ENCODE measurements at regions not wholly inside any gene's neighbourhood (a gene's known extent, or its start where the extent isn't known, plus 50 kb on each side); places are given as distances from the start of the nearest gene placed in this dataset.

GRCh38 chr18:32621034-32621433, 150.4 kb upstream of the GAREM1 start:
- DNase-seq (ENCODE audit: low read depth), result no peak

GRCh38 chr18:32618546-32618945, 147.9 kb upstream of the GAREM1 start:
- no peak for DNase-seq (ENCODE audit: low read depth)

GRCh38 chr18:32613821-32614220, 143.1 kb upstream of the GAREM1 start:
- no peak for DNase-seq (ENCODE audit: low read depth)

- no peak for DNase-seq (ENCODE audit: low read depth)
These were observed 142.0 kb upstream of the GAREM1 start for GRCh38 chr18:32612651-32613050.

GRCh38 chr18:32610176-32610575, 139.5 kb upstream of the GAREM1 start:
- no peak for DNase-seq (ENCODE audit: low read depth)

- no peak for DNase-seq (ENCODE audit: low read depth)
These were observed 137.1 kb upstream of the GAREM1 start for GRCh38 chr18:32607816-32608215.

- no peak for DNase-seq (ENCODE audit: low read depth)
These were observed 127.5 kb upstream of the GAREM1 start for GRCh38 chr18:32598144-32598543.

- DNase-seq (ENCODE audit: low read depth), result no peak
These were observed 125.8 kb upstream of the GAREM1 start for GRCh38 chr18:32596501-32596900.

GRCh38 chr18:32595832-32596231, 125.2 kb upstream of the GAREM1 start:
- no peak for DNase-seq (ENCODE audit: low read depth)

- no peak for DNase-seq (ENCODE audit: low read depth)
These were observed 117.5 kb upstream of the GAREM1 start for GRCh38 chr18:32588191-32588590.

GRCh38 chr18:32583431-32583830, 112.7 kb upstream of the GAREM1 start:
- no peak for DNase-seq (ENCODE audit: low read depth)

GRCh38 chr18:32582455-32582854, 111.8 kb upstream of the GAREM1 start:
- no peak for DNase-seq (ENCODE audit: low read depth)

GRCh38 chr18:32577561-32577960, 106.9 kb upstream of the GAREM1 start:
- DNase-seq (ENCODE audit: low read depth), result no peak

- no peak for DNase-seq (ENCODE audit: low read depth)
These were observed 105.7 kb upstream of the GAREM1 start for GRCh38 chr18:32576296-32576916.

- no peak for DNase-seq (ENCODE audit: low read depth)
These were observed 96.3 kb upstream of the GAREM1 start for GRCh38 chr18:32566960-32567359.

GRCh38 chr18:32553640-32554365, 83.1 kb upstream of the GAREM1 start:
- DNase-seq (ENCODE audit: low read depth), result no peak

GRCh38 chr18:32553174-32553573, 82.5 kb upstream of the GAREM1 start:
- DNase-seq (ENCODE audit: low read depth), result no peak

GRCh38 chr18:32552421-32553030, 81.8 kb upstream of the GAREM1 start:
- DNase-seq (ENCODE audit: low read depth), result no peak

GRCh38 chr18:32550963-32551362, 80.3 kb upstream of the GAREM1 start:
- no peak for DNase-seq (ENCODE audit: low read depth)

- DNase-seq (ENCODE audit: low read depth), result peak; percentile 6
These were observed 78.8 kb upstream of the GAREM1 start for GRCh38 chr18:32549248-32550110.

GRCh38 chr18:32548688-32549087, 78.0 kb upstream of the GAREM1 start:
- no peak for DNase-seq (ENCODE audit: low read depth)

- no peak for DNase-seq (ENCODE audit: low read depth)
These were observed 74.9 kb upstream of the GAREM1 start for GRCh38 chr18:32545631-32546030.

- DNase-seq (ENCODE audit: low read depth), result no peak
These were observed 73.4 kb upstream of the GAREM1 start for GRCh38 chr18:32544088-32544487.

All from stimulated activated CD8-positive, alpha-beta memory T cell treated with anti-CD3 and anti-CD28 coated beads, Interleukin-7, amount 100 ng/mL, for 24 hours (primary cell).